K562 (cell line): ENCODE measurements at regions not wholly inside any gene's neighbourhood (a gene's known extent, or its start where the extent isn't known, plus 50 kb on each side); places are given as distances from the start of the nearest gene placed in this dataset.

Source experiments
- ATAC-seq: fragments of 200-7000 bp; cut with Tn5 transposase; 3 replicates; pipeline ENCODE4 v1.9.1; 2020; ENCODE audit warnings: moderate library complexity
- BruUV-seq: library from RNA; stranded (reverse); fragments of 400-500 nt; replicated peaks from 2 replicates; lab custom pipeline; 2021; lab: Mats Ljungman, UMichigan
- CTCF ChIA-PET: fragments of 300-600 bp; formaldehyde crosslinking; extraction: SDS; loops from one replicate; lab custom pipeline; 2021; ENCODE audit warnings: low intra/inter-chr PET ratio; lab: Yijun Ruan, JAX
- POLR2A ChIA-PET: fragments of 300-600, 350-650 bp; sonication (Branson Sonifier 250); formaldehyde crosslinking; extraction: SDS; loops from one replicate; lab custom pipeline; 2021; ENCODE audit warnings: antibody characterized with exemption, inconsistent platforms; lab: Yijun Ruan, JAX
- DNase-seq, 4 experiments: peaks; one replicate each; pipeline versions ENCODE4 v3.0.0 to v3.0.0-alpha.2; 2011 to 2018; ENCODE audit warnings: low spot score in 3 of 4, mixed read lengths in 3 of 4; ENCODE audit errors: extremely low read depth in 1 of 4
- FAIRE-seq: peaks from 2 replicates; lab custom pipeline; 2011; peaks lifted over from hg19 to GRCh38; lab: Jason Lieb, UNC
- H2AFZ ChIP-seq: 2 replicates; pipeline ENCODE4 v1.6.0; 2011; ENCODE audit warnings: low read depth, low read length, control low read depth, inconsistent platforms
- H3K27ac ChIP-seq: fragments of 200-600 bp; 3 replicates; pipeline ENCODE4 v1.8.0; 2011; ENCODE audit warnings: low read depth, mild to moderate bottlenecking, control low read depth, inconsistent platforms, low read length, moderate library complexity, mixed read lengths; ENCODE audit errors: extremely low read depth
- H3K27me3 ChIP-seq, 2 experiments: fragments of 300-600 bp in 1 of 2; 2 replicates in 1 of 2; 3 replicates in 1 of 2; pipeline versions ENCODE4 v1.6.0 to v1.8.0; 2011; ENCODE audit warnings: inconsistent platforms in 2 of 2, low read length in 2 of 2, mild to moderate bottlenecking in 1 of 2, mixed read lengths in 1 of 2, moderate library complexity in 1 of 2; ENCODE audit not compliant: control insufficient read depth in 2 of 2, insufficient read depth in 2 of 2
- H3K36me3 ChIP-seq: fragments of 300-600 bp; 3 replicates; pipeline ENCODE4 v1.8.0; 2011; ENCODE audit warnings: mild to moderate bottlenecking, low read length, inconsistent platforms; ENCODE audit not compliant: control insufficient read depth, insufficient read depth
- H3K4me1 ChIP-seq, 2 experiments: fragments of 200-600 bp in 1 of 2; replicated peaks in 1 of 2; 2 replicates in 1 of 2; 3 replicates in 1 of 2; pipeline versions ENCODE4 v1.5.1 to v1.8.0; 2011; ENCODE audit warnings: inconsistent platforms in 2 of 2, low read length in 2 of 2, mild to moderate bottlenecking in 1 of 2, mixed read lengths in 1 of 2, moderate library complexity in 1 of 2; ENCODE audit not compliant: control insufficient read depth in 2 of 2, insufficient read depth in 2 of 2
- H3K4me2 ChIP-seq: 2 replicates; pipeline ENCODE4 v1.6.1; 2011; ENCODE audit warnings: low read length, control low read depth, inconsistent platforms, mixed read lengths; ENCODE audit not compliant: insufficient read depth
- H3K4me3 ChIP-seq: fragments of 200-600 bp; sonication (generic), shearing (Covaris generic); 2 replicates; pipeline ENCODE4 v1.5.1; 2016; ENCODE audit warnings: control low read depth, inconsistent platforms
- H3K79me2 ChIP-seq: fragments of 200-600 bp; 3 replicates; pipeline ENCODE4 v1.8.0; 2011; ENCODE audit warnings: low read length, inconsistent platforms; ENCODE audit not compliant: control insufficient read depth, insufficient read depth
- H3K9ac ChIP-seq, 2 experiments: 2 replicates each; pipeline versions ENCODE4 v1.6.0 to v1.6.1; 2011; ENCODE audit warnings: low read depth in 2 of 2, low read length in 2 of 2, control low read depth in 1 of 2, inconsistent platforms in 1 of 2, mild to moderate bottlenecking in 1 of 2, mixed read lengths in 1 of 2; ENCODE audit not compliant: insufficient read depth in 1 of 2
- H3K9me1 ChIP-seq: one replicate; pipeline ENCODE4 v1.6.0; 2011; ENCODE audit warnings: inconsistent platforms, mild to moderate bottlenecking, low read length, moderate library complexity; ENCODE audit not compliant: control insufficient read depth, insufficient read depth
- H3K9me3 ChIP-seq: replicated peaks from 2 replicates; pipeline ENCODE4 v1.5.1; 2011; ENCODE audit warnings: low read depth, low read length, inconsistent platforms; ENCODE audit not compliant: control insufficient read depth, insufficient read depth
- H4K20me1 ChIP-seq: replicated peaks from 2 replicates; pipeline ENCODE4 v1.6.1; 2011; ENCODE audit warnings: low read length, inconsistent platforms, mixed read lengths; ENCODE audit not compliant: control insufficient read depth, insufficient read depth
- BRD4 ChIP-seq: fragments of 200-600 bp; sonication (generic); IDR thresholded peaks from 2 replicates; pipeline ENCODE4 v1.6.1; 2017; ENCODE audit warnings: inconsistent platforms
- GTF2E2 ChIP-seq: fragments of 200-800 bp; sonication (Bioruptor generic); IDR thresholded peaks from 2 replicates; pipeline ENCODE4 v1.6.1; 2016; ENCODE audit warnings: missing genetic modification characterization, missing compliant biosample characterization
- ILF3 ChIP-seq: fragments of 450-650 bp; IDR thresholded peaks from 2 replicates; pipeline ENCODE4 v1.6.1; 2018; ENCODE audit warnings: antibody characterized with exemption, mild to moderate bottlenecking, moderate library complexity, borderline replicate concordance
- PHF20 ChIP-seq: fragments of 450-650 bp; IDR thresholded peaks from 2 replicates; pipeline ENCODE4 v1.6.1; 2018; ENCODE audit not compliant: partially characterized antibody
- WGBS: fragments of 100-300 bp; shearing (Covaris generic); methylation state at CpG from one replicate; pipeline ENCODE4 v1.1.6; 2016; ENCODE audit warnings: low coverage, mixed read lengths; ENCODE audit not compliant: insufficient coverage; ENCODE audit errors: missing lambda C conversion rate; 5-methylcytosine and 5-hydroxymethylcytosine counted together
- in situ Hi-C: fragments of 300-500 bp; cut with MboI; formaldehyde crosslinking; loops from 4 replicates; pipeline ENCODE4 v1.15.0; 2018; ENCODE audit warnings: inconsistent platforms, mixed read lengths
- intact Hi-C: fragments of 100-400 bp; cut with micrococcal nuclease; formaldehyde crosslinking; loops from 2 replicates; pipeline ENCODE4 v1.14.2; 2022
- TF ChIP-seq, protein P1 (sequence below), 2 experiments: IDR thresholded peaks in 1 of 2; conservative IDR thresholded peaks in 1 of 2; 2 replicates each; pipeline ENCODE4 v1.6.1; 2016; ENCODE audit warnings: low read depth in 2 of 2, mild to moderate bottlenecking in 1 of 2, missing compliant biosample characterization in 1 of 2, missing genetic modification characterization in 1 of 2, moderate library complexity in 1 of 2

DNA sequence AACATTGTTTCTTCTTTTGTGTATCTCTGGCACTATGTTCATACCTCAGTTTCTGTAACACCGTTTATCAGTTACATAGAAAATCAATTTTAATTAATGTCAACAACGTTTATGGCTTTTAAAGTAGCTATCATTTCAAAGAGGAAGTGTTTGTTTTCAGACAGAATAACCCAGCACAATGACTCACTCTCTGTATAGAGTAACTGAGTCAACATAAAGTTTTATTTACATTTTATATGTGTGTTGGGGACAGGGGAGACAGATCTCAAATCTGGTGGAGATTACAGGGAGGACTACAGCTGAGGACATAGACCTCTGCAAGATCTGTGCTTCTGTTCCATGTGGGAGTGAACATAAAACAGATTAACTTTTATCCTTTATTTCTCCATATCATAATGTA lies 2590.1 kb downstream of the PCDH9 start (continued):
- TF ChIP-seq BRD4, result no peak
- TF ChIP-seq GTF2E2 (tag), result no peak

DNA sequence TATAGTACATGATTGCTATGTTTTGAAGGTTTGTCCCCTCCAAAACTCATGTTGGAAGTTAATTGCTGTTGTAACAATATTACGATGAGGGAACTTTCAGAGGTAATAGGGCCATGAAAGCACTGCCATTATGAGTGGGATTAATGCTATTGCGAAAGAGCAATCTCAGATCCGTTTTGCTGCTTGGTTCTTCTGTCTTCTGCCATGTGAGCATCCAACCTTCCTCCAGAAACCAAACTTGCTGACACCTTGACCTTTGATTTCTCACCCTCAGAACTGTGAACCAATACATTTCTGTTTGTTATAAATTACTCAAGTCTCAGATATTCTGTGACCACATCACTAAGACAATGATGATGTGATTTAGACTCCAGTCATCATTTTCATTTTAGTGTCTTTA lies 2590.9 kb downstream of the PCDH9 start:
- no TSS peak for BruUV-seq

More for the DNA sequence above, 2590.9 kb downstream of the PCDH9 start:
- Histone ChIP-seq H3K4me1 (no peaks in the 10 kb centered on the region), H3K79me2 (no peaks in the 10 kb centered on the region), H3K4me2 (no peak overlapping the region), H4K20me1 (no peaks in the 10 kb centered on the region), H3K27me3 (no peaks in the 10 kb centered on the region), H3K9me1 (no peaks in the 10 kb centered on the region), H3K9me3 (no peaks in the 10 kb centered on the region), H3K4me3 (no peak overlapping the region), H3K27ac (no peak overlapping the region), H3K36me3 (no peaks in the 10 kb centered on the region), H2AFZ (no peak overlapping the region), H3K9ac (no peak overlapping the region)
- ATAC-seq (no peak), DNase-seq (no peak), FAIRE-seq (no peak)
- TF ChIP-seq PHF20, result no peak
- TF ChIP-seq ILF3, result no peak
- TF ChIP-seq, protein P1, sequence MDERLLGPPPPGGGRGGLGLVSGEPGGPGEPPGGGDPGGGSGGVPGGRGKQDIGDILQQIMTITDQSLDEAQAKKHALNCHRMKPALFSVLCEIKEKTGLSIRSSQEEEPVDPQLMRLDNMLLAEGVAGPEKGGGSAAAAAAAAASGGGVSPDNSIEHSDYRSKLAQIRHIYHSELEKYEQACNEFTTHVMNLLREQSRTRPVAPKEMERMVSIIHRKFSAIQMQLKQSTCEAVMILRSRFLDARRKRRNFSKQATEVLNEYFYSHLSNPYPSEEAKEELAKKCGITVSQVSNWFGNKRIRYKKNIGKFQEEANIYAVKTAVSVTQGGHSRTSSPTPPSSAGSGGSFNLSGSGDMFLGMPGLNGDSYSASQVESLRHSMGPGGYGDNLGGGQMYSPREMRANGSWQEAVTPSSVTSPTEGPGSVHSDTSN (CRISPR knock-in tag; IDR thresholded peaks at IDR 0.05; ENCODE audit: low read depth), result no peak
- TF ChIP-seq, protein P1 (tag; conservative IDR thresholded peaks at IDR 0.05; ENCODE audit: low read depth), result no peak
- CTCF ChIA-PET, result no interaction called here
- POLR2A ChIA-PET, result no interaction called here
- 6% methylated on average over 3 of the region's 3 CpGs for WGBS
- intact Hi-C loops, result no loop called here
- in situ Hi-C loops, result no loop called here
